ENCODE measurements at regions not wholly inside any gene's neighbourhood (a gene's known extent, or its start where the extent isn't known, plus 50 kb on each side); places are given as distances from the start of the nearest gene placed in this dataset.

DNA sequence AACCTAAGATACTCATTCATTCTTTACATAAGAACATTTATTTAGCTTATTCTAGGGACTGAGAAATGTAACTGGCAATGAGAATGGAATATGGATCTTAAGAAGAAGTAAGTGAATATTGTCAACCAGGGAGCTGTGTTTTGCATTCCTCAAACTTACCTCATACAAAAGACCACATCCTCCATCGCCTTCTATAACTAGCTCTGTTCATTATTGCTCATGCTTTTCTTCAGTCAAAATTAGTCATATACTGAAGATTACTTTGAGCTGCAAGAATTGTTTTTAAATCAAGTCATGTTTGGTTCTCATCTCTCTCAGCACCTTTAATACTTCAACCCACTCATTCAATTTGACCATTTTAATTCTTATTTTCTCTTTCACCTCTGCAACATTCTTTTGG is 140.3 kb upstream of the RASA1 start:
- dilution Hi-C loops (cut with MboI; ENCODE audit: extremely low pct_ligation_motif_present, low sequenced_read_pairs): no loop called here
- H3K4me1 ChIP-seq (ENCODE audit: control insufficient read depth, extremely low read depth, insufficient read depth, low read length): peaks cover 1% of the 10 kb centered on the region
- no TSS peak for BruUV-seq (replicated peaks)
- DNase-seq (ENCODE audit: low read depth, low spot score): no peak
- TF ChIP-seq, protein P1, sequence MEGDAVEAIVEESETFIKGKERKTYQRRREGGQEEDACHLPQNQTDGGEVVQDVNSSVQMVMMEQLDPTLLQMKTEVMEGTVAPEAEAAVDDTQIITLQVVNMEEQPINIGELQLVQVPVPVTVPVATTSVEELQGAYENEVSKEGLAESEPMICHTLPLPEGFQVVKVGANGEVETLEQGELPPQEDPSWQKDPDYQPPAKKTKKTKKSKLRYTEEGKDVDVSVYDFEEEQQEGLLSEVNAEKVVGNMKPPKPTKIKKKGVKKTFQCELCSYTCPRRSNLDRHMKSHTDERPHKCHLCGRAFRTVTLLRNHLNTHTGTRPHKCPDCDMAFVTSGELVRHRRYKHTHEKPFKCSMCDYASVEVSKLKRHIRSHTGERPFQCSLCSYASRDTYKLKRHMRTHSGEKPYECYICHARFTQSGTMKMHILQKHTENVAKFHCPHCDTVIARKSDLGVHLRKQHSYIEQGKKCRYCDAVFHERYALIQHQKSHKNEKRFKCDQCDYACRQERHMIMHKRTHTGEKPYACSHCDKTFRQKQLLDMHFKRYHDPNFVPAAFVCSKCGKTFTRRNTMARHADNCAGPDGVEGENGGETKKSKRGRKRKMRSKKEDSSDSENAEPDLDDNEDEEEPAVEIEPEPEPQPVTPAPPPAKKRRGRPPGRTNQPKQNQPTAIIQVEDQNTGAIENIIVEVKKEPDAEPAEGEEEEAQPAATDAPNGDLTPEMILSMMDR (IDR thresholded peaks at IDR 0.05; ENCODE audit: extremely low read depth in 1 of 2, insufficient read depth in 1 of 2, low read depth in 1 of 2, low read length in 2 of 2): no peak
- TF ChIP-seq FOS (IDR thresholded peaks at IDR 0.05; ENCODE audit: borderline replicate concordance, insufficient read depth, low read length) (no peak), POLR2AphosphoS5 (IDR thresholded peaks at IDR 0.05; ENCODE audit: insufficient read depth, low read depth, low read length) (no peak), JUN (IDR thresholded peaks at IDR 0.05; ENCODE audit: borderline replicate concordance, insufficient read depth, insufficient read length, low read depth) (no peak), GATA2 (IDR thresholded peaks at IDR 0.05; ENCODE audit: insufficient read depth, insufficient read length, low read depth, low read length) (no peak), POLR2A (IDR thresholded peaks at IDR 0.05; ENCODE audit: low read depth, low read length) (no peak), EZH2 (IDR thresholded peaks at IDR 0.05; ENCODE audit: borderline replicate concordance, low read depth, low read length, severe bottlenecking) (no peak), MYC (IDR thresholded peaks at IDR 0.05; ENCODE audit: low read depth, low read length) (no peak)
- TF ChIP-seq, protein P2, sequence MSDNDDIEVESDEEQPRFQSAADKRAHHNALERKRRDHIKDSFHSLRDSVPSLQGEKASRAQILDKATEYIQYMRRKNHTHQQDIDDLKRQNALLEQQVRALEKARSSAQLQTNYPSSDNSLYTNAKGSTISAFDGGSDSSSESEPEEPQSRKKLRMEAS (IDR thresholded peaks at IDR 0.05; ENCODE audit: insufficient read depth, insufficient read length): no peak
- no peaks in the 10 kb centered on the region for H3K9me1 ChIP-seq (replicated peaks; ENCODE audit: control insufficient read depth, extremely low read depth, insufficient read depth, low read length)
- H3K9ac ChIP-seq (replicated peaks; ENCODE audit: extremely low read depth, insufficient read depth, low read length): no peak overlapping the region
- POLR2A ChIA-PET: no interaction called here
- H3K4me2 ChIP-seq (ENCODE audit: insufficient read depth, low read length): no peak overlapping the region
- no peak for FAIRE-seq
- H3K36me3 ChIP-seq (ENCODE audit: control insufficient read depth in 2 of 2, extremely low read depth in 1 of 2, insufficient read depth in 2 of 2, low read length in 2 of 2): no peaks in the 10 kb centered on the region
- no peak overlapping the region for H3K4me3 ChIP-seq (replicated peaks in 1 of 3; ENCODE audit: insufficient read depth in 1 of 3, low read depth in 1 of 3, low read length in 3 of 3)
- H2AFZ ChIP-seq (ENCODE audit: low read depth, low read length): no peak overlapping the region
- no peaks in the 10 kb centered on the region for H4K20me1 ChIP-seq (replicated peaks; ENCODE audit: control insufficient read depth, extremely low read depth, insufficient read depth, low read length)
- no peaks in the 10 kb centered on the region for H3K27me3 ChIP-seq (ENCODE audit: control insufficient read depth in 2 of 2, insufficient read depth in 2 of 2, low read length in 2 of 2)
- no peaks in the 10 kb centered on the region for H3K79me2 ChIP-seq (ENCODE audit: control insufficient read depth, insufficient read depth, low read length)
- CTCF ChIA-PET: interaction anchor here (2.2 kb wide), 1 partner anchor 57 kb away, joined by 6 read pairs; no protein-coding TSS in a partner anchor
- no peaks in the 10 kb centered on the region for H3K9me3 ChIP-seq (replicated peaks; ENCODE audit: control insufficient read depth, insufficient read depth, low read length)
- intact Hi-C loops (cut with micrococcal nuclease): no loop called here
- H3K27ac ChIP-seq (ENCODE audit: insufficient read depth, low read depth, low read length): no peak overlapping the region
